Stimulated activated CD8-positive, alpha-beta memory T cell treated with anti-CD3 and anti-CD28 coated beads, Interleukin-15, amount 100 ng/mL, for 48 hours (primary cell): ENCODE measurements at regions not wholly inside any gene's neighbourhood (a gene's known extent, or its start where the extent isn't known, plus 50 kb on each side); places are given as distances from the start of the nearest gene placed in this dataset.

ENCODE experiments used
- DNase-seq, 2 donors: peaks; one replicate each; pipeline ENCODE4 v3.0.0-alpha.2; 2020; ENCODE audit warnings: low read depth in 2 of 2

DNA sequence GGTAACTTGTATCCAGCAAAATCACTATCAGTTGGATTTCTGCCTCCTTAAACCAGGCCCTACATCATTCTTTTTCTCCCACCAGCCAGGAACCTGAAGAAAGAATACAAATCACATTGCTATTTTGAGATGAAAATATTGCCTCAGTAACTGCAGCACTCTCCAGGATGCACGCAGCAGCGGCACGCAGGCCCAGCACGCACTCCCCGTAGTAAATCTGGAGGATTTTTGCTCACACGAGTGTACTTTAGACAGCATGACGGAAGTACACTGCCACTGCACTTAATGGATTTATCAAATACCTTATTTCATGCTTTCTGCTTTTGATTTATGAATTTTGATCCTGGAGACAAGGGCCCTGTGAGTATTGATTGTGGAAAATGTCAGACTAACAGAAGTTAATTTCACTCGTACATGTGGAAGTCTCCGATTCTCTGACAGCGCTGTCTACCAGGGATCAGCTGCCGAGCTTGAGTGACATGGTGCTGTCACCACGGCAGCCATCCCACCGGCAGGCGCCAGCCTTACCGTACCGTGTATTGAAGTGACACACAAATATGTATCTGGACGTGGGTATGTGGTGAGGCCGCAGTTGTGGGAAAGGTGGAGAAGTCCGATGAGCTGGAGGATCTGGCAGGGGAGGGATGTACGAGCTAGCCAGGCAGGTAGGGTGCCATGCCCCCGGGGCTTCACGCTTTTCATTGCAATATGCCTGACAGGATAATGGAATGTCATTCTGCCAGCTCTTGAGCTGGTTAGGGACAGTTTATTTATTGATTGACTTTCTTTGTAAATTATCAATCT is 863.7 kb downstream of the GALR1 start:
- no peak for DNase-seq

DNA sequence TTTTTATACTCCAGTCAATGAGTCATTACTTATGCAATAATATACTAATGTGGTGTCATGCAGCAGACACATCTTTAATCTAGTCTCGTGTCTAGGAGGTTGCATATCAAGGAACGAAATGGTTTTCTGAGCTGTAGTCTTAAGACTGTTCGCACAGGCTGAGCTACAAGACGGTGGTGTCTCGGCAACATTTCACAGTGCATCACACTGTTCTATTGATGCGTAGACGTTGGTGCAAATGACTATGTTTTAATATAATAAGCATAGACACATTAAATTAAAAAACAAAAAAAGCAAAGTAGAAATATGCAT is 864.2 kb downstream of the GALR1 start:
- no peak for DNase-seq

GRCh38 chr18:78115896-78116561 is 863.6 kb upstream of the SALL3 start:
- no peak for DNase-seq

DNA sequence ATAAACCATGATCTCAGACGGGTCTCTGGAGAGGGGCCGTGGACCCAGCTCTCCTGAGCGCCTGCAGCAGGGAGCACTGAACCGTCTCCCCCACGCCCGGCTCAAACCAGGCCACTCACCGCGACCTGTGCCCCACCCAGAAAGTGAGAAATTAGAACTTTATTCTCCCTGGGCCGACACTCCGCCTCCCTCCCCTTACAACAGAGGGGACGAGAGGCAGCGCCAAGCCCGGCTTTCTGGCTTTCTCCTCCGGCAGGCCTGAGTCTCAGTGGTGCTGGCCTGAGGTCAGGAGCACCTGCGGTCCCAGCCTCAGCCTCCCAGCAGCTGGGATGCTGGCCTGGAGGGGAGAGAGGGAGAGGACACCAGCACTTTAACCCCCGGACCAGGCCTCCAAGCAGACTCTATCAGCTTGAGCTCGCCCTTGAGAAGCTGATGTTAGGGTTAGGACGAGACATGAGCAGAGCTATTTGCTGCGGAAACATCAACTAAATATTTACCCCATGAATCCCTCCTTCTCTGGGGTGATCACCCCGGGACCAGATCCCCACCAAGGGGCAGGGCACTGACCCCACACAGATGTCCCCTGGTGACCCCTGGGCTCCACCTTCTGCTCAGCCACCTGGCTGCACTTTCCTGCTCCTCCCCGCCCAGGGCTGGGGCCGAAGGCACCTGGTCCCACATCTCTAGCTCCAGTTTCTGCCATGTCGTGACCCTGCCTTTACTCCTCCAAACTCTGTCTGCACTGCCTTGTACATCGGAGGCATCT is 856.3 kb upstream of the SALL3 start:
- no peak for DNase-seq

DNA sequence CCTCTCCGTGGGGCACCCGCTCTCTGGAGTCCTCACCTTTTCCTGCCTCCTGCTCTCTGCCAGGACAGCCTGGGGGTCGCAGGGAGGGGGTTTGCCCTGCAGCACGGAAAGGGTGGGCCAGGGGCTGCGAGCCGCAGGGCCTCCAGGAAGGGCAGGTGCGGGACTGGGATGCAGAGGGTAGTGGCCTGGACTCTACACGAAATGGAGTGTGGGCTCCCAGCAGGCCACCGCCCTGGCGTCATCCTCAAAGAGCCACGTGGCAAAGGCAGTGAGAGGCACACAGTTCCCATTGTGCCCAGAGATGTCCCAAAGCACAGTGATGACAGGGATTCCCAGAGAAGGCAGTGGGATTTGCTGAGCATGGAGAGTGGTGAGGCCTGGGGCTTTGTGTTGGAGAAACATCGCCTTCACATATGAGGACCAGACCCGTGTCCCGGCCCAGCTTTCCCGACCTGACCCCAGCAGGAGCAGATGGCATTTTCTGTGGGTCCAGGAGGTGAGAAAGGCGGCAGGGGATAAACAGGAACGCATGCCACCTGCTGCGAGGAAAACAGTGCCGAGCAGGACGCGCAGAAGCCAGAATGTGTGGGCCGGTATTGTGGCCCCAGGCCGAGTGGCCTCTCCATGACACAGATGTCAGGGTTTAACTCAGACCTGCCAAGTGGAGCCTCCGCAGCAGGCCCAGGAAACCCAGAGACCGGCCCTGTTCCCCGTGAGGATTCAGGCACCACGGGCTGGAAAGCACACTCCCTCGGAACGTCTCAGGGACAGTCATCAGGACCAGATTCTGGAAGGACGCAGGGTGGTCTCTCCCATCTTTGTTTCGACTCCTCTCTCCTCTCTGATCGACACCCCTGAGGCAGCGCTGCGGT is 855.5 kb upstream of the SALL3 start:
- no peak for DNase-seq

- no peak for DNase-seq
These were observed 854.3 kb upstream of the SALL3 start for GRCh38 chr18:78125206-78125896.

GRCh38 chr18:78126106-78126505 is 853.5 kb upstream of the SALL3 start:
- no peak for DNase-seq

GRCh38 chr18:78126536-78126935 is 853.1 kb upstream of the SALL3 start:
- DNase-seq, result no peak

DNA sequence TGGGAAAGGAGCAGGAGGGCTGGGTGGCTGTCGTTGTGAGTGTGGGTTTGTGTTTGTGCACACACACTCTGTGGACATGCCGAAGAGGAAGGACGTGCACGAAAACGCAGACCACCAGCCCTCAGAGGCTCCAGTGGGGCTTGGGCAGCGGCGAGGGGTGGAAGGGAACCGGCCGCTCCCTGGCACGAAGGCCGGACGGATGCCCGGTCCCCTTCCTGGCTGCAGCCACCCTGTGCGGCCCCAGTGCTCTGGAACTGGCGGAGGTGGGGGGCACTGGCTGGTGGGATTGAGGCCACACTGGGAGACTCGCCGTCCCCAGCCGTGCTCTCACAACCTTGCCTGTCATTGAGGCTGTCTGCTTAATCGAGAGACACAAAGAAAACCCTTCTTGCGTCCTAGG is 852.6 kb upstream of the SALL3 start:
- no peak for DNase-seq

DNA sequence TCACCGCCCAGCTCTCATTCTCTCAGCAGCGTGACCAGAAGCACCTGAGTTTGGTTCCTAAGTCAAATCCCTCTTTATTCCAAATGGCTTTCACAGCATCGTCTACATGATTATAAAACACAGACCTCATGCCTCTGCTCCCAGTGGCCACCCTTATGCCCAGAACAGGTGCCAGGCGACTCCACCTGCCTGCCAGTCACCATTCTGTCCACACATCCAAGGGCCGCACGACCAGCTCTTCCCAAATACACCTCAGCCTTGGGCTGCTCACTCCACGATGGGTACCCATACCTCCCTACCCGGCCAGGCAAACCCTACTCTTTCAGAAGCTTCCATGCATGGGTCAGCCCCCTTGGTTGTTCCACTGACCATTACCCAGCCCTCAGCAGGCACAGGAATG is 851.6 kb upstream of the SALL3 start:
- no peak for DNase-seq

DNA sequence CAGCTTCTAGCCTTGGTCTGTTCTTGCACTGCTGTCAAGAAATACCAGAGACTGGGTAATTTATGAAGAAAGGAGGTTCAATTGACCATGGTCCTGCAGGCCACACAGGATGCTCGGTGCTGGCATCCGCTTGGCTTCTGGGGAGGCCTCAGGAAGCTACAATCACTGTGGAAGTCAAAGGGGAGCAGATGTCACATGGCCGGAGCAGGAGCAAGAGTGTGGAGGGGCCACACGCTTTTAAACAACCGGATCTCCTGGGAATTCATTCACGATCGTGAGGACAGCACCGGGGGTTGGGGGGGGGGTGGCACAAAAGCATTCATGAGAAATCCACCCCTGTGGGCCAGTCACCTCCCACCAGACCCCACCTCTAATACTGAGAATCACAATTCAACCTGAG is 850.4 kb upstream of the SALL3 start:
- no peak for DNase-seq

GRCh38 chr18:78130232-78131195 is 849.1 kb upstream of the SALL3 start:
- DNase-seq, result no peak

DNA sequence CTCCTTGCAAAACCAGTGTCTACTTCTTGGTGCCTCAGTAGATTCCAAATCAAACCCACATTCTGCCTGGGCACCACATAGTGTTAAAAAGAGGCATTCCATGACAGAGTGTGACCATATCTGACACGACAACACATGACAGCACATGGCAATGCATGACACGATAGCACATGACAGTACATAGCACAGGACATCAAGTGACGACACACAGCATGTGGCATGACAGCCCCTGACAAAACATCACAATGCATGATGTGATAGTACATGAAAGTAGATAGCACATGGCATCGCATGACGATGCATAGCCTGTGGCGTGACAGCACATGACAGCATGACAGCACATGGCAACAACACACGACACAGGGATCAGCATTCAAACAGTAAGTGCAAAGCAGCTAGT is 845.9 kb upstream of the SALL3 start:
- DNase-seq, result no peak

DNA sequence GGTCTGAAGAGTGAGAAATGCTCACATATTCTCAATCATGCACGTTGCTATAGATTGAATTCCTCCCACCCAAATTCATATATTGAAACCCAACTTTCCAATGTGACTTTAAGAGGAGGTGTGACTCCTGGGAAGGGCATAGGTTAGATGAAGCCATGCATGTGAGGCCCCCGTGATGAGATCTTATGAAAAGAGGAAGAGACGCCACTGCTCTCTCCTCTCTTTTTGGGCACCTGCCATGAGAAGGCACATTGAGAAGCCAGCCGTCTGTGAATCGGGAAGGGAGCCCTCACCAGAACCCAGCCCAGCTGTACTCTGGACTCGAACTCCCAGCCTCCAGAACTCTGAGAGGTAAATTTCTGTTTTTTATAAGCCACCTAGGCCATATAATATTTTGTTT is 842.6 kb upstream of the SALL3 start:
- DNase-seq, result no peak

GRCh38 chr18:78138983-78139496 is 840.6 kb upstream of the SALL3 start:
- DNase-seq, result no peak

DNA sequence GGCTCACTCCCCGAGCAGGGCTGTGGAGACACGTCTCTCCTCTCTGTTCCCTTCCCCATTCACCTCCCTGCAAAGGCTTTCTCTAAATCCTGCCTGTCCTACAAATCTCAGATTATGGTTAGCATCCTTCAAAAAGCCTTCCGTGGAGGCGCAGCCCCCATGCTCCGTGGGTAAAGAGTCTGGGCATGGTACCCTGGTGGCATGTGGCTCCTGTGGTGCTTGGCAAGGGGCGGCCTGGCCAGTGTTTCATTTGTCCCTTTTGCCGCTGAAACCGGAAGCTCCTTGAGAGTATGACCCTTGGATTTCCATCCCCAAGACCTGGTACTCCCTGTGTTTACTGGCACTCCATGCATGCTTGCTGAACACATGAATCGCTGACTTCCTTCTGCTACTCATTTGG is 839.3 kb upstream of the SALL3 start:
- DNase-seq, result no peak

GRCh38 chr18:78144669-78145068 is 834.9 kb upstream of the SALL3 start:
- DNase-seq, result no peak

- no peak for DNase-seq
These were observed 834.5 kb upstream of the SALL3 start for GRCh38 chr18:78145096-78145495.

GRCh38 chr18:78146136-78147085 is 833.2 kb upstream of the SALL3 start:
- DNase-seq, result no peak
